ENCODE measurements at regions not wholly inside any gene's neighbourhood (a gene's known extent, or its start where the extent isn't known, plus 50 kb on each side); places are given as distances from the start of the nearest gene placed in this dataset.
A peak's percentile ranks its signal among the peaks of the same experiment; 100 is the strongest.

GRCh38 chr6:85798931-85799652, 156.4 kb upstream of the SYNCRIP start:
- TF ChIP-seq USF1 (IDR thresholded peaks at IDR 0.05), result no peak
- TF ChIP-seq EP300 (IDR thresholded peaks at IDR 0.05; ENCODE audit: borderline replicate concordance), result no peak
- TF ChIP-seq CEBPB (IDR thresholded peaks at IDR 0.05), result no peak
- peak; percentile 36; the same call in 1 of the 2 replicates for TF ChIP-seq RAD21 (IDR thresholded peaks at IDR 0.05; ENCODE audit: low read depth)
- TF ChIP-seq TCF12 (IDR thresholded peaks at IDR 0.05; ENCODE audit: low read depth), result no peak
- no peak for TF ChIP-seq ZBTB7A (IDR thresholded peaks at IDR 0.05; ENCODE audit: low read depth)
- TF ChIP-seq, protein P1, sequence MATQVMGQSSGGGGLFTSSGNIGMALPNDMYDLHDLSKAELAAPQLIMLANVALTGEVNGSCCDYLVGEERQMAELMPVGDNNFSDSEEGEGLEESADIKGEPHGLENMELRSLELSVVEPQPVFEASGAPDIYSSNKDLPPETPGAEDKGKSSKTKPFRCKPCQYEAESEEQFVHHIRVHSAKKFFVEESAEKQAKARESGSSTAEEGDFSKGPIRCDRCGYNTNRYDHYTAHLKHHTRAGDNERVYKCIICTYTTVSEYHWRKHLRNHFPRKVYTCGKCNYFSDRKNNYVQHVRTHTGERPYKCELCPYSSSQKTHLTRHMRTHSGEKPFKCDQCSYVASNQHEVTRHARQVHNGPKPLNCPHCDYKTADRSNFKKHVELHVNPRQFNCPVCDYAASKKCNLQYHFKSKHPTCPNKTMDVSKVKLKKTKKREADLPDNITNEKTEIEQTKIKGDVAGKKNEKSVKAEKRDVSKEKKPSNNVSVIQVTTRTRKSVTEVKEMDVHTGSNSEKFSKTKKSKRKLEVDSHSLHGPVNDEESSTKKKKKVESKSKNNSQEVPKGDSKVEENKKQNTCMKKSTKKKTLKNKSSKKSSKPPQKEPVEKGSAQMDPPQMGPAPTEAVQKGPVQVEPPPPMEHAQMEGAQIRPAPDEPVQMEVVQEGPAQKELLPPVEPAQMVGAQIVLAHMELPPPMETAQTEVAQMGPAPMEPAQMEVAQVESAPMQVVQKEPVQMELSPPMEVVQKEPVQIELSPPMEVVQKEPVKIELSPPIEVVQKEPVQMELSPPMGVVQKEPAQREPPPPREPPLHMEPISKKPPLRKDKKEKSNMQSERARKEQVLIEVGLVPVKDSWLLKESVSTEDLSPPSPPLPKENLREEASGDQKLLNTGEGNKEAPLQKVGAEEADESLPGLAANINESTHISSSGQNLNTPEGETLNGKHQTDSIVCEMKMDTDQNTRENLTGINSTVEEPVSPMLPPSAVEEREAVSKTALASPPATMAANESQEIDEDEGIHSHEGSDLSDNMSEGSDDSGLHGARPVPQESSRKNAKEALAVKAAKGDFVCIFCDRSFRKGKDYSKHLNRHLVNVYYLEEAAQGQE (IDR thresholded peaks at IDR 0.05; ENCODE audit: low read depth), result no peak
- TF ChIP-seq YY1 (IDR thresholded peaks at IDR 0.05; ENCODE audit: low read depth), result no peak
- TF ChIP-seq, protein P2, sequence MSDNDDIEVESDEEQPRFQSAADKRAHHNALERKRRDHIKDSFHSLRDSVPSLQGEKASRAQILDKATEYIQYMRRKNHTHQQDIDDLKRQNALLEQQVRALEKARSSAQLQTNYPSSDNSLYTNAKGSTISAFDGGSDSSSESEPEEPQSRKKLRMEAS (IDR thresholded peaks at IDR 0.05), result no peak
- TF ChIP-seq EGR1 (IDR thresholded peaks at IDR 0.05), result no peak
- no peak for TF ChIP-seq FOXM1 (IDR thresholded peaks at IDR 0.05; ENCODE audit: borderline replicate concordance, low read depth)
